GM21367 (cell line): ENCODE measurements at regions not wholly inside any gene's neighbourhood (a gene's known extent, or its start where the extent isn't known, plus 50 kb on each side); places are given as distances from the start of the nearest gene placed in this dataset.

Source experiments
- ATAC-seq: cut with Tn5 transposase; IDR thresholded peaks from one replicate; pipeline ENCODE4 v1.9.1; 2021; ENCODE audit not compliant: unreplicated experiment

- no peak for ATAC-seq
These were observed 331.1 kb downstream of the GPAT3 start for GRCh38 chr4:83866834-83867621.

- no peak for ATAC-seq
These were observed 329.7 kb downstream of the GPAT3 start for GRCh38 chr4:83865417-83866150.

- no peak for ATAC-seq
These were observed 328.3 kb downstream of the GPAT3 start for GRCh38 chr4:83864097-83864817.

GRCh38 chr4:83862471-83862870, 326.6 kb downstream of the GPAT3 start:
- ATAC-seq, result no peak

GRCh38 chr4:83860200-83860599, 324.3 kb downstream of the GPAT3 start:
- ATAC-seq, result no peak

- ATAC-seq, result no peak
These were observed 322.2 kb downstream of the GPAT3 start for GRCh38 chr4:83858131-83858530.

- ATAC-seq, result no peak
These were observed 319.1 kb downstream of the GPAT3 start for GRCh38 chr4:83855044-83855443.

GRCh38 chr4:83852085-83852451, 316.2 kb downstream of the GPAT3 start:
- ATAC-seq, result no peak

- no peak for ATAC-seq
These were observed 315.6 kb downstream of the GPAT3 start for GRCh38 chr4:83851261-83852084.

GRCh38 chr4:83850435-83850834, 314.5 kb downstream of the GPAT3 start:
- ATAC-seq, result no peak

GRCh38 chr4:83846193-83846830, 310.4 kb downstream of the GPAT3 start:
- ATAC-seq, result no peak

- ATAC-seq, result no peak
These were observed 303.7 kb downstream of the GPAT3 start for GRCh38 chr4:83839615-83840014.

- ATAC-seq, result no peak
These were observed 301.9 kb downstream of the GPAT3 start for GRCh38 chr4:83837614-83838308.

GRCh38 chr4:83833920-83834319, 298.0 kb downstream of the GPAT3 start:
- no peak for ATAC-seq

- no peak for ATAC-seq
These were observed 296.4 kb downstream of the GPAT3 start for GRCh38 chr4:83832110-83832825.

GRCh38 chr4:83831588-83831987, 295.7 kb downstream of the GPAT3 start:
- no peak for ATAC-seq

GRCh38 chr4:83830138-83830888, 294.4 kb downstream of the GPAT3 start:
- ATAC-seq, result no peak

GRCh38 chr4:83828601-83829000, 292.7 kb downstream of the GPAT3 start:
- no peak for ATAC-seq

- no peak for ATAC-seq
These were observed 285.6 kb downstream of the GPAT3 start for GRCh38 chr4:83821493-83821892.
